ENCODE measurements at regions not wholly inside any gene's neighbourhood (a gene's known extent, or its start where the extent isn't known, plus 50 kb on each side); places are given as distances from the start of the nearest gene placed in this dataset.

DNA sequence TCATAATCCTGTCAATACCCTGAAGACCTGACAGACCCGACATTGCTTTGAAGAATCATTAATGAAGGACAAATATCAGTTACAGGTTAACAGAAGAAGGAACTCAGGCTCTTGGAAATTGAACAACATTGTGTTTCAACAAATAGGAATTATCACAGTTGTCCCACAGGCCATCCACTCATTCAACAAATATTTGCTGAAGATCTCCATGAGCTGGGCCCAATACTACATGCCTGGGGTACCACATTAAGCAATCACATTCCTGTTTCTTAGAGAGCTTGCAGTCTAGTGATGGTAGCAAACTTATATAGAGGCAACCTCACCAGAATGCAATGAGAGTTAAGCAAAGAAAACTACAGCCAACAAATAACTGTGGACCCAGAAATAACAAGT, 671.6 kb upstream of the ACVR2A start:
- DNase-seq (ENCODE audit: low spot score), result no peak
- no peak overlapping the region for H3K27ac ChIP-seq
- POLR2A ChIA-PET (ENCODE audit: low non-redundant PET), result no interaction called here
- TF ChIP-seq, protein P1, sequence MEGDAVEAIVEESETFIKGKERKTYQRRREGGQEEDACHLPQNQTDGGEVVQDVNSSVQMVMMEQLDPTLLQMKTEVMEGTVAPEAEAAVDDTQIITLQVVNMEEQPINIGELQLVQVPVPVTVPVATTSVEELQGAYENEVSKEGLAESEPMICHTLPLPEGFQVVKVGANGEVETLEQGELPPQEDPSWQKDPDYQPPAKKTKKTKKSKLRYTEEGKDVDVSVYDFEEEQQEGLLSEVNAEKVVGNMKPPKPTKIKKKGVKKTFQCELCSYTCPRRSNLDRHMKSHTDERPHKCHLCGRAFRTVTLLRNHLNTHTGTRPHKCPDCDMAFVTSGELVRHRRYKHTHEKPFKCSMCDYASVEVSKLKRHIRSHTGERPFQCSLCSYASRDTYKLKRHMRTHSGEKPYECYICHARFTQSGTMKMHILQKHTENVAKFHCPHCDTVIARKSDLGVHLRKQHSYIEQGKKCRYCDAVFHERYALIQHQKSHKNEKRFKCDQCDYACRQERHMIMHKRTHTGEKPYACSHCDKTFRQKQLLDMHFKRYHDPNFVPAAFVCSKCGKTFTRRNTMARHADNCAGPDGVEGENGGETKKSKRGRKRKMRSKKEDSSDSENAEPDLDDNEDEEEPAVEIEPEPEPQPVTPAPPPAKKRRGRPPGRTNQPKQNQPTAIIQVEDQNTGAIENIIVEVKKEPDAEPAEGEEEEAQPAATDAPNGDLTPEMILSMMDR (conservative IDR thresholded peaks at IDR 0.05; ENCODE audit: low read depth), result no peak
- CTCF ChIA-PET, result no interaction called here

DNA sequence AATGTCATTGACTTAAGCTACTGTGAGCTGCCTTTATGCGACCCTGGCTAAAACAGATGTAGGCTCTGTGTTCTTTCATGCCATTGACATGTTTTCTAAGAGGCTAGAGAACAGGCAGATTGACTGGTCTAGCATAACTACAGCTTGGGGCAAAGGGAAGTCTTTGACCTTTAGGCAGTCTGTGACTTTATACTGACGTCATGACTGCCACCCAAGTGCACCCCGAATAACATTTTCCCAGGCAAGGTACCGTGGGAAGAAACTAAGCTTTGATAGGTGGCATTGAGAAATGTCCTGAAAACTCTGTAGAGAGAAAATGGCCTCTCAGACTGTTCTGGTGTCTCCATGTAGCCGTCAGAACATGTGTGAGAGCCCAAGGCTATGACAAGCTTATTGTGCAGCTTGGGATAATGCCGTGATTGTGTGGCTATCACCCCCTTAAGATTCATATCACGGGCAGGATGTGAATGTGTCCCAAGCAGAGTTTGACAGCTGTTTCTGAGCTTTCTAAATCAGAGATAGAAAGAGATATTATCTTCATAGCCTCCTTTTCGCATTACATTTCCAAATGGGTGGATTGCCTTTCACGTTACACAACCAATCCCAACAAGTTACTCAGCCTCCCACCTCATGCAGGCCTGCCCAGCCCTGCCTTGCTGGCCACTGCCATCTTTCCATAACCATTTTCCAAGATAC, 672.2 kb upstream of the ACVR2A start:
- CTCF ChIA-PET, result no interaction called here
- POLR2A ChIA-PET (ENCODE audit: low non-redundant PET), result no interaction called here
- no peak for DNase-seq (ENCODE audit: low spot score)
- TF ChIP-seq, protein P1 (conservative IDR thresholded peaks at IDR 0.05; ENCODE audit: low read depth), result no peak
- H3K27ac ChIP-seq, result no peak overlapping the region

DNA sequence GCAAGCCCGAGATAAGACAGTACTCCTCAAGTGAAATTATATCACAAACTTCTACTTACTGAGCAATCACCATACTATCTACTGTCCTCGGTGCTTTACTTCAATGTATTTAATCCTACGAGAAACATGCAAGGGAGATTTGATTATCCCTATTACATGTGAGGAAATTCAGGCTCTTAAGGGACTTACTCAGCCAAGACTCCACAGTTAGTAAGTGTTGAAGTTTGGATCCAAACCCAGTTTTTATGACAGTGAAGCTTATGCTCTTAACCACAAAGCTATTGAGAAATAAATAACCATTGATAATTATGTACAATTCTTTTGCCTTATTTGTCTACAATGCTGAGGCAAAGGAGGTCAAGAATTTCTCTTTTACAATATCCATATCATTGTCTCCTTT, 672.9 kb upstream of the ACVR2A start:
- ChIA-PET POLR2A (ENCODE audit: low non-redundant PET) (no interaction called here), CTCF (no interaction called here)
- TF ChIP-seq, protein P1 (conservative IDR thresholded peaks at IDR 0.05; ENCODE audit: low read depth), result no peak
- no peak overlapping the region for H3K27ac ChIP-seq
- no peak for DNase-seq (ENCODE audit: low spot score)

DNA sequence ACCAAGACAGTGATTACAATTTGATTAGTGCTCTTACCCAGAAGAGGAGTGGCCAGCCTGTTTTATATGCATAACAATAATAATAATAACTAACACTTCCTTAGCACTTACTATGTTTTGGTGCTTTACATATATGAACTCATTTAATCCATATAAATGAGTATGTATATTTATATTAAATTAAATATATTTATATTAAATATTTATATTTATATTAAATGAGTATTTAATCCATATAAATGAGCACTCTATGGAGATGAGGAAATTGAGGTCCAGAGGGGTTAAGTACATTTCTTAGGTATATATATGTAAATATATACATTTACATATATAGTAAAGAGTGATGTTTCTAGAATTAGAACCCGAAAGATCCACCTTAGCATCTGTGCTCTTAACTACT, 673.9 kb upstream of the ACVR2A start:
- no peak overlapping the region for H3K27ac ChIP-seq
- TF ChIP-seq, protein P1 (conservative IDR thresholded peaks at IDR 0.05; ENCODE audit: low read depth), result no peak
- CTCF ChIA-PET, result no interaction called here
- POLR2A ChIA-PET (ENCODE audit: low non-redundant PET), result no interaction called here
- DNase-seq (ENCODE audit: low spot score), result no peak

DNA sequence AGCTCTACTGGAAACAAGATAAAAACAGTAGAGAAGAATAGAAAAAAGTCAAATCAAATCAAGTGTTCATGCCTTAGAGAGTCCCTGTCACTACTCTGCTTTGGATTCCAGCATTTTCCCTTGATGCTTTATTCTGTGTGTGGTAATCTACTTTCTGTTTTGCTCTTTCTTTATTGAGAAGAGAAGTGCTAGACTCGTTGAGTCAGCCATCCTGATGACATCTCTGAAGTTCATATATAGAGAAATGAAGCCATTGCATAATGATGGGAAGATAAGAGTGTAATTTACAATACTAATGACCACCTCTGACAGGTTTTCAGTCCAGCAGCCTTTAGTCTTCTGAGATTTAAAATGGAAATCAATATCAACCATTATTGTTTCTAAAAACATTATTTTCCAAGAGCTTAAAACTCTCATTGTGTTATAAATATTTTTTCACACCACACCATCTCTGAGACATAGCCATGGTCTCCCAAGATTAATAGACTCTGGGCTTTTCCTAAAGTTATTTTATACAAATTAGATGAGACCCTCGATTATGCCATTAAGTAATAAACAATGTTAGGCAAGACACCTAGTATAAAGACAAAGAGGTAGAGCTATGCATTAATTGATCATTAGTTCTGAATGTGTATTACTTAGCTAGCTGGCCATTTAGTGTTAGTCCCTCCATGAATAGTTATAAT, 679.0 kb upstream of the ACVR2A start:
- TF ChIP-seq, protein P1 (conservative IDR thresholded peaks at IDR 0.05; ENCODE audit: low read depth), result no peak
- DNase-seq (ENCODE audit: low spot score), result no peak
- CTCF ChIA-PET, result no interaction called here

DNA sequence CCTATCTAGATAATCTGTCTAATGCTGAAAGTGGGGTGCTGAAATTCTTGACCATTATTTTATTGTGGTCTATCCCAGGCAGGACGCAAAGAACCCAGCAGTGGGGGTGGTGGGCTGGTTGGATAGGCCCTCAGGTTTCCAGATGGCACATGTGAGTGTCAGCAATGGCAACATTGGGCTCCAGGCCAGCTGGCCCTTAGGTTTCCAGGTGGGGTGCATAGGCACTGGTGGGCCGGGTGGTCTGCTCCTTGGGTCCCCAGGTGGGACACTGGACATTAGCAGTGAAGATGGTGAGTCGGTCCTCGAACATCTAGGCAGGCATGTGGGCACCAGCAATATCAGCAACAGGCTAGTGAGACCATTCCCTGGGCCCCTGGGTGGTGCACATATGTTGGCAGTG, 680.3 kb upstream of the ACVR2A start:
- POLR2A ChIA-PET (ENCODE audit: low non-redundant PET), result no interaction called here
- no peak overlapping the region for H3K27ac ChIP-seq

More for the DNA sequence above, 679.0 kb upstream of the ACVR2A start:
- no peak overlapping the region for H3K27ac ChIP-seq
- POLR2A ChIA-PET (ENCODE audit: low non-redundant PET), result no interaction called here

More for the DNA sequence above, 680.3 kb upstream of the ACVR2A start:
- TF ChIP-seq, protein P1 (conservative IDR thresholded peaks at IDR 0.05; ENCODE audit: low read depth), result no peak
- CTCF ChIA-PET, result no interaction called here
- no peak for DNase-seq (ENCODE audit: low spot score)
